GM23248 (cell line): ENCODE measurements at regions not wholly inside any gene's neighbourhood (a gene's known extent, or its start where the extent isn't known, plus 50 kb on each side); places are given as distances from the start of the nearest gene placed in this dataset.

ENCODE experiments used
- EZH2 ChIP-seq: fragments of 200-600 bp; sonication (generic); IDR thresholded peaks from 2 replicates; pipeline ENCODE4 v1.6.1; 2018; ENCODE audit warnings: antibody characterized with exemption, mild to moderate bottlenecking; ENCODE audit not compliant: insufficient read depth, poor library complexity, severe bottlenecking
- EZH2phosphoT487 ChIP-seq: fragments of 200-600 bp; sonication (generic); IDR thresholded peaks from 2 replicates; pipeline ENCODE4 v1.6.1; 2018; ENCODE audit warnings: antibody characterized with exemption, moderate library complexity, mild to moderate bottlenecking, low read depth; ENCODE audit not compliant: insufficient read depth

GRCh38 chr4:15373363-15373762 lies 54.5 kb upstream of the C1QTNF7 start:
- TF ChIP-seq EZH2, result no peak
- no peak for TF ChIP-seq EZH2phosphoT487
